ENCODE measurements at regions not wholly inside any gene's neighbourhood (a gene's known extent, or its start where the extent isn't known, plus 50 kb on each side); places are given as distances from the start of the nearest gene placed in this dataset.
A peak's percentile ranks its signal among the peaks of the same experiment; 100 is the strongest.

DNA sequence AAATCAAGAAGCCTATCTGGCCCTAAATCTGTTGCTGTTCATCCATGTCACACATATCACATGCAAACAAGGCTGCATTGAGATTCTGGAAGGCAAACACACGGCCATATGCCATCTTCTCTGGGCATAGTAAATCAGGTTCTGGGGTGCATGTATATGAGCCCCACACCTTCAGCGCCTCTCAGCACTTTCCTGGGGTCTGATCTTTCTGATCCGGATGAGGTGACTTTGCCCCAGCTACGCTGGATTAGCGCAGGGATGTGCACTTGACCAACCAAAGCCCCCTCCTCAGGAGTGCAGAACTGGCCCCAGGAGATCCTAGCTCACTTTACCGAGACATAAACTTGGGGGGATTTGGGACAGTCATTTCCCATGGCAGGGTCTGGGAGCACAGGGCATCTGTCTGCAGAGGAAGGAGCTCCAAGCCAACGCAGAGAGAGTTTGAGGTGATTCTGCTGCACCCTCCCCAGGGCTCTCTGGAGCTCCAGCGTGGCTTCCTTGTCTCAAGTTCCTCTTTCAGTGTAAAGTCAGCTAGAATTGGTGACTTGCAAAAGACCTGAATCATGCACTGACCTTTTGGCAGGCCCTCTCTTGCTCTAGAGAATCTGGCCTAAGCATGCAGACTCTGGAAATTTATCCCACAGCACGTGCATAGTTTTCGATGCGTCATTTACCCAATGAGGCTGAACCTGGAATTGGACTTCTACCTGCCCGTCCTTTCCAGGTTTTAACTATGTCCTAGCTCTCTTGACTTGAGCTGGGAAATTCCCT lies 63.5 kb upstream of the KLF13 start:
- peak; percentile 70 for DNase-seq
- no peaks in the 10 kb centered on the region for H3K9me3 ChIP-seq
- no peak overlapping the region for H3K4me3 ChIP-seq
- H3K4me1 ChIP-seq: peaks cover 42% of the 10 kb centered on the region
- peak; percentile 61 to 70 for ATAC-seq
- H3K27me3 ChIP-seq (ENCODE audit: low read depth): no peaks in the 10 kb centered on the region
- TF ChIP-seq, protein P1, sequence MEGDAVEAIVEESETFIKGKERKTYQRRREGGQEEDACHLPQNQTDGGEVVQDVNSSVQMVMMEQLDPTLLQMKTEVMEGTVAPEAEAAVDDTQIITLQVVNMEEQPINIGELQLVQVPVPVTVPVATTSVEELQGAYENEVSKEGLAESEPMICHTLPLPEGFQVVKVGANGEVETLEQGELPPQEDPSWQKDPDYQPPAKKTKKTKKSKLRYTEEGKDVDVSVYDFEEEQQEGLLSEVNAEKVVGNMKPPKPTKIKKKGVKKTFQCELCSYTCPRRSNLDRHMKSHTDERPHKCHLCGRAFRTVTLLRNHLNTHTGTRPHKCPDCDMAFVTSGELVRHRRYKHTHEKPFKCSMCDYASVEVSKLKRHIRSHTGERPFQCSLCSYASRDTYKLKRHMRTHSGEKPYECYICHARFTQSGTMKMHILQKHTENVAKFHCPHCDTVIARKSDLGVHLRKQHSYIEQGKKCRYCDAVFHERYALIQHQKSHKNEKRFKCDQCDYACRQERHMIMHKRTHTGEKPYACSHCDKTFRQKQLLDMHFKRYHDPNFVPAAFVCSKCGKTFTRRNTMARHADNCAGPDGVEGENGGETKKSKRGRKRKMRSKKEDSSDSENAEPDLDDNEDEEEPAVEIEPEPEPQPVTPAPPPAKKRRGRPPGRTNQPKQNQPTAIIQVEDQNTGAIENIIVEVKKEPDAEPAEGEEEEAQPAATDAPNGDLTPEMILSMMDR (IDR thresholded peaks at IDR 0.05): no peak
- peak overlapping the region; percentile 86 for H3K27ac ChIP-seq
- H3K36me3 ChIP-seq: no peaks in the 10 kb centered on the region
- intact Hi-C loops (cut with DNase I): no loop called here

DNA sequence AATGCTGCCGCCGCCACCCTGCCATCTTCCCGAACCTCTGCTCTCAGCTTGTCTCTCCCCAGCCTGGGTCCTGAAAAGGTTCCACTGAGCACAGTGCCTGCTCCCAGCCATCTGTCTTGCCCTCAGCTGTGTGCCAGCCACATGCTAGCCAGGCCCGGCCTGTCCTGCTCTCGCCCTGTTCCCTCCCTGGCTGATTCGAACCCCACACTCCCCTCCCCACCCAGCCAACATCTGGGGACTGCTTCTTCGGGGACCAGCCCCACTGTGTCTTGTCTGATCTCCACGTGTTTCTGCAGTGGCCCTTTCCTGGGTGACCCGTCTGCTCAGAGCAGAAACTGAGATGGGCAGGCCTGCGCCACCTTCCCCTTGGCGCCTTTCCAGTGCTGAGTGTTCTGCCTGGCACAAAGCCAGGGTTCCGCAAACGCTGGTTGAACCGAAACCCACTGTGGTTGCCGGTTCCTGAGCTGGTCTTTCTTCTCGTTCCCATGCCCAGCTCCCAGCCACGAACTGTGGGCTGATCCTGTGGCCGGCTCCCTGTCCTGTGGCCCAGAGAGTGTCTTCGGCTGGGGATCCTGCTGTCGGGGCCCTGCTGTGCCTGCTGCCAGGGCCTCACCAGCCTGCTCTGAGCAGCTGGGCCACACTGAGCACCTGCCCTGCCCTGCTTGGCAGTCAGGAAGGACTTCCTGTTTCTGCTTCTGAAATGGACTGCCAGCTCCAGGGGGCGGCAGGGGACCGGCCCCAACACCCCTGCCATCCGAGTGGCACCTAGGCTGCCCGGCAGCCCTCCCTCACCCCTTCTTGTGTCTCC lies 62.7 kb upstream of the KLF13 start:
- H3K9me3 ChIP-seq: no peaks in the 10 kb centered on the region
- DNase-seq (peak; percentile 91), ATAC-seq (peak; percentile 73 to 74)
- peak overlapping the region; percentile 10 for H3K4me3 ChIP-seq
- H3K27ac ChIP-seq: peak overlapping the region; percentile 86
- H3K4me1 ChIP-seq: peaks cover 45% of the 10 kb centered on the region
- no peaks in the 10 kb centered on the region for H3K36me3 ChIP-seq
- TF ChIP-seq, protein P1 (IDR thresholded peaks at IDR 0.05): peak; percentile 21
- no peaks in the 10 kb centered on the region for H3K27me3 ChIP-seq (ENCODE audit: low read depth)
- intact Hi-C loops (cut with DNase I): no loop called here

- TF ChIP-seq, protein P1 (IDR thresholded peaks at IDR 0.05): no peak
- peaks cover 45% of the 10 kb centered on the region for H3K4me1 ChIP-seq
- intact Hi-C loops (cut with DNase I): no loop called here
- no peaks in the 10 kb centered on the region for H3K36me3 ChIP-seq
- H3K27me3 ChIP-seq (ENCODE audit: low read depth): no peaks in the 10 kb centered on the region
- H3K4me3 ChIP-seq: no peak overlapping the region
- H3K9me3 ChIP-seq: no peaks in the 10 kb centered on the region
- no peak for DNase-seq
- peak in 1 of 2 donors; percentile 4 for ATAC-seq
- peak overlapping the region; percentile 86 for H3K27ac ChIP-seq
Measured at GRCh38 chr15:31264559-31265089, 62.0 kb upstream of the KLF13 start.

- no peak overlapping the region for H3K4me3 ChIP-seq
- H3K27me3 ChIP-seq (ENCODE audit: low read depth): no peaks in the 10 kb centered on the region
- H3K36me3 ChIP-seq: no peaks in the 10 kb centered on the region
- no peaks in the 10 kb centered on the region for H3K9me3 ChIP-seq
- DNase-seq (no peak), ATAC-seq (peak; percentile 13 to 49)
- TF ChIP-seq, protein P1 (IDR thresholded peaks at IDR 0.05): no peak
- peak overlapping the region; percentile 86 for H3K27ac ChIP-seq
- intact Hi-C loops (cut with DNase I): no loop called here
- H3K4me1 ChIP-seq: peaks cover 45% of the 10 kb centered on the region
Measured at GRCh38 chr15:31265090-31265870, 61.4 kb upstream of the KLF13 start.

Data from lower lobe of right lung (tissue), 2 donors.